Gastrocnemius medialis (tissue), 4 donors: ENCODE measurements at regions not wholly inside any gene's neighbourhood (a gene's known extent, or its start where the extent isn't known, plus 50 kb on each side); places are given as distances from the start of the nearest gene placed in this dataset.

Experiments
- CTCF ChIP-seq, 5 experiments: fragments of 450-650 bp in 3 of 5; fragments of 200-600 bp in 2 of 5; sonication (generic) in 2 of 5; IDR thresholded peaks in 4 of 5; conservative IDR thresholded peaks in 1 of 5; 1 replicate in 4 of 5; 2 replicates in 1 of 5; pipeline ENCODE4 v1.5.1; 2016 to 2019; ENCODE audit warnings: antibody characterized with exemption in 5 of 5, mild to moderate bottlenecking in 3 of 5, moderate library complexity in 3 of 5
- POLR2A ChIP-seq, 2 donors: fragments of 450-650 bp; IDR thresholded peaks; one replicate each; pipeline ENCODE4 v1.6.1; 2017; ENCODE audit warnings: antibody characterized with exemption in 2 of 2, mild to moderate bottlenecking in 2 of 2, moderate library complexity in 2 of 2

DNA sequence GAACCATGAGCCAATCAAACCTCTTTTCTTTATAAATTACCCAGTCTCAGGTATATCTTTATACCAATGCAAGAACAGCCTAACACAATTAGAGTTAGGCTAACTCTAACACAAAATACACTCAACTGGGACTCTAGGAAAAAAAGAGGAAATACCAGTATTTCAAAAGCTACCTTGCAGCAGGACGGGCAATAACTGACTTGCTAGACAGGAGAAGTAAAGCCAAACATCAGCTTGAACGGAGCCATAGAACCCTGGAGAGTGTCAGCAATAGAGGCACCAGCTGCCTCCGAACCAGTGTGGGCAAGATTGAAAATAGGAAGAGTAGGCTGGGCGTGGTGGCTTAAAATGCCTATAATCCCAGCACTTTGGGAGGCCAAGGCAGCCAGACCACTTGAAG, 162.0 kb upstream of the SOX4 start:
- TF ChIP-seq POLR2A (IDR thresholded peaks at IDR 0.05): no peak
- no peak for TF ChIP-seq CTCF (IDR thresholded peaks at IDR 0.05 in 4 of 5, conservative IDR thresholded peaks at IDR 0.05 in 1 of 5)
